ENCODE measurements at regions not wholly inside any gene's neighbourhood (a gene's known extent, or its start where the extent isn't known, plus 50 kb on each side); places are given as distances from the start of the nearest gene placed in this dataset.

DNA sequence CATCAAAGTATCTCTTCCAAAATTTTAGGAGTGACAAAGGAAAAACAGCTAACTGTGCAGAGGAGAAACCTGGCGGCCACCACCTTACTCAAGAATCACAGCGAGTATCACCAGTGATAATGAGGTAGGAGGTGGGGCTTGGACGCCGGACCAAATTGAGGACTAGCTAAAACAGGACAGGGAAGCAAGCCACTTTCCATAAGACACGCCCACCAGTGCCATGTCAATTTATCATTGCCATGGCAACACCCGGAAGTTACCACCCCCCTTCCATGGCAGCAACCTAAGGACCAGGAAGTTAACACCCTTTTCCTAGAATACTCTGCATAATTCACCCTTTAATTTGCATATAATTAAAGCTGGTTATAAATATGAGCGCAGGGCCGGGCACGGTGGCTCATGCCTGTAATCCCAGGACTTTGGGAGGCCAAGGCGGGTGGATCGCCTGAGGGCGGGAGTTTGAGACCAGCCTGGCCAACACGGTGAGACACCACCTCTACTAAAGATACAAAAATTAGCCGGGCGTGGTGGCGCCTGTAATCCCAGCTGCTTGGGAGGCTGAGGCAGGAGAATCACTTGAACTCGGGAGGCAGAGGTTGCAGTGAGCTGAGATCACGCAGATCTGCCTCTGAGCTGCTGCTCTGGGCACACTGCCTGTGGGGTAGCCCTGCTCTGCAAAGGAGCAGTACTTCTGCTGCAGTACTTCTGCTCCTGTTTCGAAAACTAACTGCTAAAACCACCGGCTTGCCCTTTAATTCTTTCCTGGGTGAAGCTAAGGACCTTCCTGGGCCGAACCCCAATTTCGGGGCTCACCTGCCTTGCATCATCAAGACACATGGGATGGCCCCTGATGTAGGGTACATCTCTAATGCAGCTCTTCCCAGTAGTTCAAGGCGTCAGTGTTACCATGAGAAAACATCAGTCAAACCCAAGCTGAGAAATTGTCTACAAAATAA lies 116.7 kb downstream of the HMX1 start:
- DNase-seq = no peak

DNA sequence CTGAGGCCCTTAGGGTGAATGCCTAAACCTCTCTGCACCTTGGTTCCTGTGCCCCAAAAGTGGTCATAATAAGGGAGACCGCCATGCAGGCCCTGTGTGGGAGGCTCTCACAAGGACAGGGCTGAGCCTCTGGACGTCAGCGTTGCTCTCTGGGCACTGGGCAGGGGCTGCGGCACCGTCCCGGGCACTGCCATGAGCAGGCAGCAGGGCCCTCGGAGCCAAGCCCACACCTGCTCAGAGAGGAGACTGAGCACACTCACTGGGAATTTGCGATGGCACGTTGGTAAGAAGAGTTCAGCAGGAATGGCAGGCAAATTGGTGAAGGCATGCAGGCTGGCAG lies 123.4 kb downstream of the HMX1 start:
- DNase-seq = no peak

DNA sequence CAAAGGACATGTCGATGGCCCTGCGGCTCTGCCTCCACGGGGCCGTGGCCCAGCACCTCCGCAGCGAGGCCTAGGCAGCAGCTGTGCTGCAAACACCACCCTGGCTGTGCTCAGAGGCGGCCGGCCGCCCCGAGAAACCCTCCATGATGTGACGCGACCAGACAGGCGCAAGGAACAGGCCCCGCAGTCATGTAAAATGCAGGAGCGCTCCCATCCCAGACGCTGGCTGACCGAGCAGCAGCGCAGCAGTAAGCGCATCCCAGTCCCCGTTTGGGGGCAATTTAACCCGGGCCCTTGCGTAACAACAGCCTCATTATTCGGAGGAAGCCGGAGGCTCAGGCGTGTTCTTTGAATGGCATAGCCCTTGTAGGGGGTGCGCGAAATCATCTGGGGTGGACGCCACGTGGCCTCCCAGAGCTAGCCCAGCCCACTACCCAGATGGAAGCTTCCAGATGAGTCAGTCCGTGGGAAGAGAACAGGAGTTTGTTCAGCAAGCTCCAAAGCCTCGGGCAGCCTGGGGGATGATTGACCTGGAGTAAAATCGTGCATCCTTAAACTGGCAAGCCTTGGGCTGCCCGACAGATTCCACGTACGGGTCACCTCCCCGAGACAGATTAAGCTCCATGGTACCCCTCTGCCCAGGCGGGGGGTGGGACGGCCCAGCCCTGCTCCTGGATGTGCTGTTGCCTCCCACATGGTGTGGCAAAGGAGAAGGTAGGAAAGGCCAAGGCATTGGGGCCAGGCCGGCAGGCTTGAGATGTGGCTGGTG lies 124.0 kb downstream of the HMX1 start:
- no peak for DNase-seq

DNA sequence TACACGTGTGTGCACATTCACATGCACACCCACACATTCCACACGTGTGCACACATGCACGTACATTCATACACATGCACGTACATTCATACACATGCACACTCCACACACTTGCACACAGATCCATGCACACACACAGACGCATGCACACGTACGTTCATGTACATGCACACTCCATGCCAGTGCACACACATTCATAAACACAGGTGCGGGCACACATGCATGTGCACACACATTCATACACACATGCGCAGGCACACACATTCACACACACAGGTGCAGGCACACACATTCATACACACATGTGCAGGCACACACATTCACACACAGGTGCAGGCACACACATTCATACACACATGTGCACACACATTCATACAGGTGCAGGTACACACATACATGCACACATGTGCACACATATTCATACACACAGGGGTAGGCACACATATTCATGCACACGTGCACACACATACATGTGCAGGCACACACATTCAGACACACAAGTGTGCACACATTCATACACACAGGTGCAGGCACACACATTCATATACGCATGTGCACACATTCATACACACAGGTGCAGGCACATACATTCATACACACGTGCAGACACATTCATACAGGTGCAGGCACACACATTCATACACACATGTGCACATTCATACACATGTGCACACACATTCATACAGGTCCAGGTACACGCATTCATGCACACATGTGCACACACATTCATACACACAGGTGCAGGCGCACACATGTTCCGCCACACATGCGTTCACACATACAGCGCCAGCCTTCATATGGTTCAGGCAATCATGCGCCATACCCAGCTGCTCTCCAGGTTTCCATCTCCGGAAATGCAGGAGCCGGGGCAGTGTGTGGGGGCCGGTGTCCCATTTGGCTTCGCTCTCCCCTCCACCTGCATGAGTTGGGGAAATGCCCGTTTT lies 124.8 kb downstream of the HMX1 start:
- DNase-seq = no peak

DNA sequence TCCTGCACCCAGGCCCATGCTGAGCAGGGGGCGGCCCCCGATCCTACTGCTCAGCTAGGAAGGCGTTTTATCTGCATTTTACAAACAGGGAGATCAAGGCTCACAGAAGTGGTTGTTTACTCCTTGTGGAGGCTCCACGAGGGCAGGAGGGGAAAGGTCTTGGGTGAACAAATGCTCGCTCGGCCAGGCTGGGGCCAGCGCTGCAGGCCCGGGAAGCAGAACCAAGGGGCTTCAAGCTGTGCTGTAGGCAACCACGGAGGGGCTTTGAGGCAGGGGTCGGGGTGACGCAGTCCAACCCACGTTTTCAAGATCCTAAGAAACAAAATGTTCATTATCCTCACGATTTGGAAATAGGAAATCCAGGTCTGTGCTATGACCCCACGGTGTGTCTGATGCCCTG lies 125.8 kb downstream of the HMX1 start:
- no peak for DNase-seq

DNA sequence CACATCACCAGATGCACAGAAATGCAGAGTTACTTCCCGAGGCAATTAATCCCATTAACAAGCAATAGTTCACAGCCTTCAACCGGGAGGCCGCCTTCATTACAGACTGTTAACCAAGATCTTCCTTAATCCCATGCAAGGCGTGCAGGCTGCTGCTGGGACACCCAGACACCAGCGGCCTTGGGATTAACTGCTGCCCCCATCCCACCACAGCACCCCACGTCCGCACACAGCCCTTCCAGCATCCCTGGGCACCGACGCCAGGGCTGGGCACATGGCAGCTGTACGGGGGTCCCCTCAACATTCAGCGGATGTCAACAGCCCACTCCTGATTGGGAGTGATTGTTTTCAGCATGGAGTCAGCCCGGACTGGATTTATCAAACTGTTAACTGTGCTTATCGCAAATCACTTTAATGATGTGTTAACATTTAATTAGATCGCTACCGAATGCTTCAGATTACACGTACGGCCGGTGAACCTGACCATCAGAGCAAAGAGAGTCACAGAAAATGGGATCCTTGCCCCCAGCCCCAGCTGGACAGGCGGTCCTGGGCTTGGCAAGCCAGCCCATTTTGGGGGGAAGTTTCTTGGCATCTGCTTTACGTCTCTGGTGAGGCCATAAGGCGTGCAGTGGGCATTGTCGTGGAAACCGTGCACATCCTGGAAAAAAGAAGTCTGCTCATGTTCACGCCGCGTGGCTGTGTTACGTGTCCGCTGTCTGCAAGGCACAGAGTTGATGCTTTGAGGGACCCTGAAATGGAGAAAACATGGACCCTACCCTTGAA lies 126.4 kb downstream of the HMX1 start:
- DNase-seq = no peak

DNA sequence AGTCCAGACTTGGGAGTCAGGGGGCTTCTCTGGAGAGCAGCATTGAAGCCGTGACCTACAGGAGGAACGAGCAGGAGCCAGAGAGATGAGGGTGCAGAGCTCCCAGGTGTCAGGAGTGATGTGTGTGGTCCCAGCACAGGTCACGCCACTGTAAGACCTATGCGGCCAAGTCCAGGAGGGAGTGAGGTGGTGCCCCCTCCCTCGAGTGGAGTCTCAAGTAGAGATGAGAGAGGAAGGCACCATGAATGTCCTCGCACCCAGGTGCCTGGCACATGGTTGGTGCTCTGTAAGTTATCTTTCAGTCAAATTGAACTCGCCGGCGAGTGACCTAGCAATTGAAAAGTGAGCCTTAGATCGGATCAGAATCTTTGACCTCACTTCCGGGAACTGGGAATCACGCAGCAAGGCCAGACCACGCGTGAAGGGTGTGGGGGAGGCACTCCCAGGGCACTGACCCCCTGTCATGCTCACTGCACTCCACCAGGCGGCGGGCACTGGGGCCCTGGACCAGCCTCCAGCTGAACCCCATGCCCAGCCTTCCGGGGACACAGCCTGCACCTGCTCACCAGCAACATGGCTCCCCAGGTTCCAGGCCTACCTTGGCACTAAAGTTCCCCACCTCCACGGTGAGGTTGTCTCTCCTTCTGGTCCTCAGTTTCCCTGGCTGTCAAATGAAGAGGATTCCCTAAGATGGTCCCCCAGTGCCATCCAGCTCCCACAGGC lies 127.4 kb downstream of the HMX1 start:
- DNase-seq = no peak

DNA sequence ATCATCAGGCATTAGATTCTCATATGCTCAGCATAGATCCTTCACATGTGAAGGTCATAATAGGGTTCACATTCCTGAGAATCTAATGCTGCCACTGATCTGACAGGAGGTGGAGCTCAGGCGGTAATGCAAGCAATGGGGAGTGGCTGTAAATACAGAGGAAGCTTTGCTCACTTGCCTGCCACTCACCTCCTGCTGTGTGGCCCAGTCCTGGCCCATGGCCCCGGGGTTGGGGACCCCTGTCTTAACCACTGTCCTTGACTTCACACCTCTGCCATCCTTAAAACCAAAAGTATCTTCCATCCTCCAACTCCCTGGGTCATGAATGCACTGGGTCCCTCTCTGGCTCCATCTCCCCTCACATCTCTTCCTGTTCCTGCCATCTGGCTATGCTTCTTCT lies 129.1 kb downstream of the HMX1 start:
- no peak for DNase-seq

DNA sequence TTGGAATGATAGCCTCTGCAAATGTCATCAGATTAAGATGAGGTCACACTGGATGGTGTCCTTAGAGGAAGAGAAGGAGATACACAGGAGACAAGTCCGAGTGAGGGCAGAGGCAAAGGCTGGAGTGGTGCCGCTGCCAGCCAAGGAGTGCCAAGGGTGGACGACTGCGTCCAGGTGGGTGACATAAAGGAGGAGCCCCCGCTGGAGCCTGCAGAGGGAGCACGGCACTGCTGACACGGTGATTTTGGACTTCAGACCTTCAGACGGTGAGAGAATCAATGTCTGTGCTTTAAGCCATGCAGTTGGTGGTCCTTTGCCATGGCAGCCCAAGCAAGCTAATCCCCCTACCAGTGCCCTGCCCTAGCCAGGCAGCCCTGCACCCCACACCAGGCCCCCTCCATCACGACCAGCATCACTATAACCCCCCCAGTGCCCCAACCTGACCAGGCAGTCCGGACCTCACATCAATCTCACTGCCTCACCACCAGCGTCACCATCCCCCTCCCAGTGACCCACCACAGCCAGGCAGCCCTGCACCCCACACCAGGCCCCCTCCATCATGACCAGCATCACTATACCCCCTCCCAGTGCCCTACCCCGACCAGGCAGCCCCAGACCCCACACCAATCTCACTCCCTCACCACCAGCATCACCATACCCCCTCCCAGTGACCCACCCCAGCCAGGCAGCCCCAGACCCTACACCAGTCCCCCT lies 130.0 kb downstream of the HMX1 start:
- no peak for DNase-seq

DNA sequence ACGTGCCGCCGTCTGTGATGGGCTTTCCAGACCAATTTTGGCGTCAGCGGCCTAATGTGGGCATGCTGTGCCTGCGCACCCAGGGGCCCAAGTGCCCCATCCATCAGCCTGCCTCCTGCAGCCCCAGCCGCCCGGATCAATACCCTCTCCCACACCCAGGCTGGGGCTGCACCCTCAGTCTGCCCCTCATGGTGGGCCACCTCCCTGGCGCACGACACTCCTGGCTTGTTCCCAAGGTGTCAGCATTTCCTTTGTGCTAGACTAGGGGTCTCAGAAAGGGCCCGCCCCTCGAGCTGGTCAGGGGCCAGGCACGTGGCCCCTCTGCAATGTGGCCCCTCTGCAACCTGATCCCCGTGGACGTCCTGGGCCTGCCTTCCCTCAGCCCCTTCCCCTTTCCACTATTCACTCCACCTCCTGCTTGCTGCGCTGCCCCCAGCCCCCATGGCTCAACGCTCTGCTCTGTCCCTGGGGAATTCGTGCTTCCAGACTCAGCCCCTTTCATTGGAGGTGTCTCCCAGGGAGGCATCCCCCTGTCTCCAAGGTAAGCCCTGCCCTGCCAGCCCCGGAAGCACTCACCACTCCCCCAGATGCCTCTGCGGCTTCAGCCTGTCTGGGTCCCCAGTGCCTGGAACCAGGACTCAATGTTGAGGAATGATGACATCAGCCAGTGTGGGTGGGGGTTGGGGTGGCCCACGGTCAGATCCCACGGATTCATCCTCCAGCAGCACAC lies 130.8 kb downstream of the HMX1 start:
- no peak for DNase-seq

DNA sequence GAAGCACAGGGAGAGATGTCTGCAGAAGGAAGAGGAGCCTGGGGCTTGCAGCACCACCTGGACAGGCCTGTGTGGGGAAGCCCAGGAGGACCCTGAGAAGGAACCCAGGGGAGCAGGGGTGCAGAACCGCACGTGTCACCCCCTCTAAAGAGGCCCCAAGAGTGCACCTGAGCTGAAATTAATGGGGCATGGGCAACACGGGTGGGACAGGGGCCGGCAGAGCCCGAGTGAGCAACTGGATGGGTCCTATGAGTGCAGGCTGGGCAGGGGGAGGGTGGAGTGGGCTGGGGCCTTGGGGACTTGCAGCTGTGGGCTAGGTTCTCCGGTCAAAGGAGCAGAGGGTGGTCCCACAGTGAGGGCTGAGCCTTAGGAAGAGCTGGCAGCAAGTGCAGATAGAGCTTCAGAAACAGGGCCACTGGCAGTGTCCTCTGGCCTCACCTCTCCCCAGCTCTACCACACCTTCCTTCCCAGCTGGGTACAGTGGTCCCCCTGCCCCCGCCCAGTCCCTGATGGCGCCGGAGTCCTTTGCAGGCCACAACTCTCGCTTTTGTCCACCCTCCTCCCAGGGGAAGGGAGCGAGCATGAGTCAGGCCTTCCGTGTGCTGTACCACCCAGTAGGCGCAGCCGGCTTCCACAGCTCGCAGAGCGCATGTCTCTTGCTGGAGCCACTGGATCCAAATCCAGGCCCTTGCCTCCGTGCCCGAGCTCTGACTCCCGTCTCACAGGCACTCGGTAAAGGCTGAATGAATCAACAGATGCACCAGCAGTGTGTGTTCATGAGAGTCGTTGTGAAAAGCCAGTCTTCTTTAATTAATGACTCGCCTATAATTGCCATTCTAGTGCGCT lies 131.6 kb downstream of the HMX1 start:
- DNase-seq = no peak

DNA sequence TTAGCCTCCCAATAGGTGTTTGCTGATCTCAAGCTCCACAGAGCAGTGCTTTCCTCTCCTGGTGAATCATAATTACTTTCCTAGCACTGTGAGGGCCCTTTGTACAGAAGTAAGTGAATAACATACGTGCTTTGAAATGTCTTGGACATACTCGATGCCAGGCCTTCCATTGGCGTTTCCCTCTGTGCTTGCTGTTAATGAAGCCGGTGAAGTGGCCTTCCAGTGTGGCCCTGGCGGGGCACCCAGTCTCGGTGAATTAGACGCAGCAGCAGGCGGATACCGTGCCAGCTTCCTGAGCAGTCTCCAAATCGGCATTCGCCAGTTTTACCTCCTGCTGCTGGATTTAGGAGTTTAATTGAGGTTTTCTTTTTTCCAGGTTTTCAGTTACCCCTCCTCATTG lies 132.3 kb downstream of the HMX1 start:
- no peak for DNase-seq

DNA sequence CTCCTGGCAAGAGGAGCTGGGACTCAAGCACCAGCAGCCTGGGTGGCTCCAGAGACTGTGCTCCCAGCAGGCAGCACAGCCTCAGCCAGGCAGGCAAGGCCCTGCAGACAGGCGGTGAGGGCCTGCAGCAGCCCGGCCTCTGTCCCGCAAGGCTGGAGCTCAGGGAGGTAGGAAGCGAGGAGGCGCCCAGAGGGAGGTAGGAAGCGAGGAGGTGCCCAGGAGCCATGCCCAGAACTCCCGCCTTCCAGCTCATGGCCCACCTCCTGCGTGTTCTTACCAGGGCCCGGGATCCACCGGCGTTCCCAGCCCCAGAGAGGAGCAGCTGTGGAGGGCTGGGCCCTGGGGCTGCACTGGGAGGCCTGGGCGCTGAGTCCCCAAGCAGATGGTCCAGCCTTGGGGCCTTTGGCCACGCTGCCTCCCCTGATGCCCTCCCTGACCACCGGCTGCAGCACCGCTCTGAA lies 133.1 kb downstream of the HMX1 start:
- no peak for DNase-seq

DNA sequence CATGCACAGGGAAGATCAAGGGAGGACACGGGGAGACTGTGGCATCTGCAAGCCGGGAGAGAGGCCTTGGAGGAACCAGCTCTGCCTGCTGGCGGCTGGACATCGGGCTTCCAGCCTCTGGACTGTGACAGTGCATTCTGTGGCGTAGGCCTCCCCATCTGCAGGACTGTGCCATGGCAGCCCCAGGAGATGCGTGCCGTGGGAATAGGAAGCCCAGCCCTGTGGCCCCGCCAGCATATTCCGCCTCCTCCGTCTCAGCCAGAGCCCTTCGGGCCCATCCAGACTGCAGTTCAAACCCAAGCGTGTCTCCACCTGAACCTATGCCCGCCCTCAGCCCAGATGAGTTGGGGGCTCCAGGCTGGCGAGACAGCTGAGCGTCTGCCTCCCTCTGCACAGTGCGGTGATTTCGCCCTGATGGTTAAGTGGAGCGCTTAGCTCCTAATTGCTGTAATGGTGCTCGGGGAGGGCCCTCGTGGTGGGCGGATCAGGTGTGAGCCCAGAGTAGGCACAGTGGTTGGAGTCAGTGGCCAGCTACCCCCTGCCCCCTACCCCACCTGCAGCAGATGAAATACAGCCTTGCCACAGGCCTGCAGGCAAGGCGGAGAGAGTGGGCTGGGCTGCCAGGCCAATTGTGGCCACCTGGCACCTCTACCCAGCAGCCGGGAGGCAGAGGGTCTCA lies 133.9 kb downstream of the HMX1 start:
- DNase-seq = no peak

DNA sequence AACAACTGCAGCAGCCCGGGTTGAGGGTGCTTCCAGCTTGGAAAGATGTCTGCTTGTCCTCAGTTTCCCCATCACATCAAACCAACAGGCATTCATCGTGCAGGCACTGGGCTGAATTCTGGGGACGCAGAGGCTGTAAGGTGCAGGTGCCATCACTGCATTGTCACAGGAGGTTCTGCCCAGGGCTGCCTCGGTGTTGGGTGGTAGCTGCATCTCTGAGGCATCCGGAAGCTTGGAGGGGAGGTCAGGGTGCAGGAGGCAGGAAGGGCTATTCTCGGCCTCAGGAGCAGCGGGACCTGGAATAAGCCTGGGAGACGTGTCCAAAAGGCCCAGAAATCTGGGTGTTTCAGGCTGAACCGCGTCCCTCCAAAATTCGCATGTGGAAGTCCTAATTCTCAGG lies 134.6 kb downstream of the HMX1 start:
- no peak for DNase-seq

DNA sequence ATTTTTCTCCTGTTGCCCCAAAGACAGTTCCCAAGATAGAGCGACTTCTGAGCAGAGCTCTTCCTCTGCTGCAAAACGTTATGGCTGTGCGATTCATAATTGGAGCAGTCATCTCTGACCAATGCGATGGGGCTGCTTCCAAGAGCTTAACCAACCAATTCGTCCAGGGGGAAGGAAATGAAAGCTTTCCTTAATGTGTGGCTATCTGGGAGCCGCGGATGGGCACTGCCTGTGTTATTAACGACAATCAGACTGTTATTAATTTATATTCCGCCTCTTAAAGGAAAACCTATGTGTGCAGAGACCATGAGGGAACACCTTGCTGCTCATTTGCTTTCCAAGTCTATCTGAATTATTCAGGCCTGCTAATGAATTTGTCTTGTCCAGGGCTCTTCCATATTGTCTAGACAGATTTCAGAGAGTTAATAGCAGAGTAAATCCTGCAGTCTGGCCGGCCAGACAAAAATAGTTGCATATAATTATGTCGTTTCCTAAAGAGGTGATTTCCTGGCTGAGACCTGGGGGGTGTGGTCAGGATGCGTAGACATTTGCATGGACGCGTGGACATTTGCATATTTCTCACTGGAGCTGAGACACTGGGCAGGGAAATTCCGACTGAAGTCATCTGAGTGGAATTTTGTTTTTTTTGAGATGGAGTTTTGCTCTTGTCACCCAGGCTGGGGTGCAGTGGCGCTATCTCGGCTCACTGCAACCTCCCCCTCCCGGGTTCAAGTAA lies 135.4 kb downstream of the HMX1 start:
- DNase-seq = no peak

DNA sequence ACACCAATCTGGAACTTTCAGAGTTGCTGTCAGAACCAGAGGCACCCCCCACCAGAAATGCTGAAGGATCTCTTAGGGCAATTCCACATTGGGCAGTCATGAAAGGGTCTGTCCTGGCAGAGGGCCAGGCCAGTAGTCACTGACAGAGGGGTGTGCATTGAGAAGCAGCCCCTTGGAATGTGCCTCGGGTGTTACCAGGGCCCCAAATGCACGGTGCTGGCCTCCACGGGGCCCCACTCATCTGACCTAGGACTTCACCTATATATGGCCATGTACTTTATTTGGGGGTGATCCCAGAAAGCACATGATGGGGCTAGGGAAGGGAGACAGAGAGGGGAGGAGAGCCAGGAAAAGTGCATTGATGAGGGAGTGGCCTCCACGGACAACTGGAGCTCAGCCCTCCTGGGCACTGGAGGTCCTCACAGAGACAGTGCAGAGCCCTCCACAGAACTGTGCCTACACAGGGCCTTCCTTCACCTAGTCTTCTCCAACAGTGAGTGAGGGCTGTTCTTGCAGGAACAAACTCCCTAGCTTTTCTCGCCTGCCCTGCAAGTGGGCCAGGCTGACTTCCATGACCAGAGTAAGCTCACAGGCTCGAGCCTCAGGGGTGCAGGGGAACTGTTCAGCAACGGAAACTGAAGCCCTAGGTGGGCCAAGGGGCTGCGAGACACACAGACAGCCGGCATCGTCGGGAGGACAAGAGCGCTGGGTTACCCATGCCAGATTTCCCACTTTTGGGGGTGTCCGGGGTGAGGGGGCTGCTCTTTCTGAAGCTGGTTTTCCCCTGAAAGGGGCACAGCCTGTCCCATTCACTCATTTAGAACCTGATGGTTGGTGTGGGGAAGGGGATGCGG lies 136.2 kb downstream of the HMX1 start:
- DNase-seq = no peak
